Limb (tissue), 2 donors: ENCODE measurements at regions not wholly inside any gene's neighbourhood (a gene's known extent, or its start where the extent isn't known, plus 50 kb on each side); places are given as distances from the start of the nearest gene placed in this dataset.
"Not testable (repeated sequence)": the region's sequence is repeated elsewhere in the genome, so short reads cannot be mapped to it uniquely, and the experiment has no call there.

ENCODE experiments used
- DNase-seq, 2 donors: peaks; one replicate each; pipeline ENCODE4 v3.0.0-alpha.2; 2016; ENCODE audit errors: extremely low spot score in 2 of 2

- DNase-seq: no peak
These were observed 52.7 kb upstream of the SERBP1 start for GRCh38 chr1:67482733-67483482.

DNA sequence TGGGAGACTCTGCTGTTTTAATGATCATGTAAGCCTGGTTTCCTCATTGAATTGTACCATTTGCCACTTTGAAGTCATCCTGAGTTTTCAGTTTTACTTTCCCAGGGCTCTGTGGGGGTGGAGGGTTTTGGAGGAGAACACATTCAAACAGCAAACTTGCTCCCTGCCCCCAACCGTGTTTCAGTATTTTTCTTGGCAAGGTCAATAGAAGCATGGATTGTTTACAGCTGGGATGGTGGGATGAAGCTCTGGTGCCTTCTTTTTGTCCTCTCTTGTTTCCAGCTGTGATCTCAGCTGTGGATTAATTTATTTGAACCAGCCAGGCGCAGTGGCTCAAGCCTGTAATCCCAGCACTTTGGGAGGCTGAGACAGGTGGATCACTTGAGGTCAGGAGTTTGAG is 54.3 kb upstream of the SERBP1 start:
- DNase-seq: peak in 1 of 2 donors; percentile 18

- no peak for DNase-seq
These were observed 55.0 kb upstream of the SERBP1 start for GRCh38 chr1:67485046-67485811.

- no peak for DNase-seq
These were observed 59.4 kb upstream of the SERBP1 start for GRCh38 chr1:67489643-67490042.

- DNase-seq: no peak
These were observed 61.1 kb upstream of the SERBP1 start for GRCh38 chr1:67491280-67491679.

- DNase-seq: no peak
These were observed 62.9 kb upstream of the SERBP1 start for GRCh38 chr1:67493148-67493547.

DNA sequence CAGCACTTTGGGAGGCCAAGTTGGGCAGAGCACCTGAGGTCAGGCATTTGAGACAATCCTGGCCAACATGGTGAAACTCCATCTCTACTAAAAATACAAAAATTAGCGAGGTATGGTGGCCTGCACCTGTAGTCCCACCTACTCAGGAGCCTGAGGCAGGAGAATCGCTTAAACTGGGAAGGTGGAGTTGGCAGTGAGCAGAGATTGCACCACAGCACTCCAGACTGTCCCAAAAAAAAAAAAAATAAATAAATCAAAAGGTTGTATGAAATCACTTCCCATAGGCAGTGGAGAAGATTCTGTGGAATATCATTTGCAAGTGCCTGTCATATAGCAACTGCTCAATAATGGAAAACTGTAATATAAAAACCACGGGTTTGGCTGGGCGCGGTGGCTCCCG is 65.1 kb upstream of the SERBP1 start:
- DNase-seq: no peak

DNA sequence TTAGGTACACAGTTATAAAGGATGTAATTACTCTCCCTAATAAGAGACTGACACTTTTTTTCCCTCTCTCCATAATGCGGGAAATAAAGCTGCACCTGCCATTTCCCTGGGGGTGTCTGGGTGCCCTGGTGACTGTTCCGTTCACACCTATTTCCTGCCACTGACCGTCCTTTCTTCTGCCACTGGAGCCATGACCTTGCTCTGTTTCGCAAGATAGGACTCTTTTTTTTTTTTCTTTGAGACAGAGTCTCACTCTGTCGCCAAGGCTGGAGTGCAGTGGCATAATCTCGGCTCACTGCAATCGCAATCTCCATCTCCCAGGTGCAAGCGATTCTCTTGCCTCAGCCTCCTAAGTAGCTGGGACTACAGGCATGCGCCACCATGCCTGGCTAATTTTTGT is 66.1 kb upstream of the SERBP1 start:
- DNase-seq: no peak

GRCh38 chr1:67500413-67500959 is 70.3 kb upstream of the SERBP1 start:
- DNase-seq: peak; percentile 83 to 91

- no peak for DNase-seq
These were observed 73.8 kb upstream of the SERBP1 start for GRCh38 chr1:67503974-67504373.

DNA sequence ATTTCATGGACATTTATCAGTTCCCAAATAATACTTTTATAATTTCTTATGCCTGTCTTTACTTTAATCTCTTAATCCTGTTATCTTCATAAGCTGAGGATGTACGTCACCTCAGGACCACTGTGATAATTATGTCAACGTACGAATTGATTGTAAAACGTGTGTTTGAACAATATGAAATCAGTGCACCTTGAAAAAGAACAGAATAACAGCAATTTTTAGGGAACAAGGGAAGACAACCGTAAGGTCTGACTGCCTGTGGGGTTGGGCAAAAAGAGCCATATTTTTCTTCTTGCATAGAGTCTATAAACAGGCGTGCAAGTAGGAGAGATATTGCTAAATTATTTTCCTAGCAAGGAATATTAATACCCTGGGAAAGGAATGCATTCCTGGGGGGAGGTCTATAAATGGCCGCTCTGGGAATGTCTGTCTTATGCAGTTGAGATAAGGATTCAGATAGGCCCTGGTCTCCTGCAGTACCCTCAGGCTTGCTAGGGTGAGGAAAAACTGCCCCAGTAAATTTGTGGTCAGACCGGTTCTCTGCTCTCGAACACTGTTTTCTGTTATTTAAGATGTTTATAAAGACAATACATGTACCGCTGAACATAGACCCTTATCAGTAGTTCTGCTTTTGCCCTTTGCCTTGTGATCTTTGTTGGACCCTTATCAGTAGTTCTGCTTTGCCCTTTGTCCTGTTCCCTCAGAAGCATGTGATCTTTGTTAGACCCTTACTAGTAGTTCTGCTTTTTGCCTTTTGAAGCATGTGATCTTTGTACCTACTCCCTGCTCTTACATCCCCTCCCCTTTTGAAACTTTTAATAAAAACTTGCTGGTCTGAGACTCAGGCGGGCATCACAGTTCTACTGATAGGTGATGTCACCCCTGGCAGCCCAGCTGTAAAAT is 83.4 kb upstream of the SERBP1 start:
- DNase-seq: not testable (repeated sequence)

- DNase-seq: no peak
These were observed 84.1 kb upstream of the SERBP1 start for GRCh38 chr1:67514300-67514699.

- DNase-seq: no peak
These were observed 84.6 kb upstream of the SERBP1 start for GRCh38 chr1:67514786-67515185.

GRCh38 chr1:67515324-67516080 is 85.3 kb upstream of the SERBP1 start:
- DNase-seq: no peak

GRCh38 chr1:67517046-67517445 is 86.8 kb upstream of the SERBP1 start:
- no peak for DNase-seq

DNA sequence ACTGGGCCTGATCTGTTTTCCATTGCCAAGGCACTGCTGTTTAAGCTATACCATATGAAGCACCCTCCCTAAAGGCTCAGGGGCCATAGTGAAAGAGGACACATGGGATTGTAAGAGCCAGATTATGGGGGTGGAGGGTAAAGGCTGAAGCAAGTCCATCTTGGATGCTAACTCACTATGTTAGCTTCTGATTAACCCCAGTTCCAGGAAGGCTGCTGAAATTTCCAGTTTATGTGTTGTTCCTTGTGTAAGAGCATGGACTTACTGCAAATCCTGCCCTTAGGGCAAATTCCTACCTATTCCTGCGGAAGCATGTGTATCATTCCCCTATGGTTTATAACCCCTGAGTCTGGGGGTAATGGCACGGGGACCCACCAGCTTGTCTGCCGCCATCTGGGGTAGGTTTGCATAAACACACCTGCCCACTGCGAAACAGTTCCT is 91.8 kb upstream of the SERBP1 start:
- no peak for DNase-seq

DNA sequence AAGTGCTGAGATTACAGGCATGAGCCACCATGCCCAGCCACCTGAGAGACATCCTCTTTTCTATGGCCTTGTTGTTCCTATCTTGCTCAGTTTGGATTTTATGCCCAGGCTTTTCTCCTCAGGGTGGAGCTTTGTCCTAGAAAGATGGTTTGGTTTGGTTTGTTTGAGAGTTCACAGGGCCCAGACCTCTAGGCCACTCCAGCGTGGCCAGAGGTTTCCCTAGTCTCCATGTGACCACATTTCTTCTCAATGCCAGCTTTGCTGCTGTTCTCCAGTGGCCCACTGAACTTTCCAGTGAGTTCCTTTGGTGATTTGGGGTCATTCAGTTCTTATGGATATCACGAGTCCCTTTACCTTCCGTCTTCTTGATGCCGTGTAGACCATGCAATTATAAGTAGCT is 92.6 kb upstream of the SERBP1 start:
- DNase-seq: no peak

GRCh38 chr1:67524143-67525052 is 94.2 kb upstream of the SERBP1 start:
- DNase-seq: no peak

DNA sequence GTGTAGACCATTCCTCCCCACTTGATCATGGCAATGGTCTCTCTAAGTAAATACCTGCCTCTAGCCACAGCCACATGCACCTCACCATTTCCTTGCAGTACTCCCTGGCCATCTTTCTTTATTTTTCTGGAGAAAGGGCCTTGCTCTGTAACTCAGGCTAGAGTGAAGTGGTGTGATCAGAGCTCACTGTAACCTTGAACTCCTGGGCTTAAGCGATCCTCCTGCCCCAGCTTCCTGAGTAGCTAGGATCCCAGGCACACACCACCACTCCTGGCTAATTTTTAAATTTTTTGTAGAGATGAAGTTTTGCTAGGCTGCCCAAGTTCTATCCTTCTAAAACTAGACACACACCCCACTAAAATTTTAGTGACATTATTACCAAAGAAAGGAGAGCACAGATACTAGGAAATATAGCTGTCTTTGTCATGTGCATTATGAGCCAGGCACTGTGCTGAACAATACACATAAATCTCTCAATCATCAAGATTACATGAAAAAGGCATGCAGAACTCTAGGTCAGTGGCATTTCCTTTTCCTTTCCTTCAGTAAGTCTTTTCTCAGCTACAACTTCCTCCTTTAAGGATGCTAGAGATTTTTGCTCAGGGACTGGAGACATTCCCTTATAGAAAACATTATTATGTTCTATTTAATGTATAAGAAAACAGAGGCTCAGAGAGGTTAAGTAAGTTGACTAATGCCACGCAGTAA is 95.0 kb upstream of the SERBP1 start:
- DNase-seq: no peak
